Stimulated activated CD4-positive, alpha-beta T cell treated with anti-CD3 and anti-CD28 coated beads, Interleukin-15, amount 100 ng/mL, for 24 hours (primary cell): ENCODE measurements at regions not wholly inside any gene's neighbourhood (a gene's known extent, or its start where the extent isn't known, plus 50 kb on each side); places are given as distances from the start of the nearest gene placed in this dataset.
A peak's percentile ranks its signal among the peaks of the same experiment; 100 is the strongest.
"Not testable (repeated sequence)": the region's sequence is repeated elsewhere in the genome, so short reads cannot be mapped to it uniquely, and the experiment has no call there.

ENCODE experiments used
- DNase-seq: peaks from one replicate; pipeline ENCODE4 v3.0.0-alpha.2; 2020

DNA sequence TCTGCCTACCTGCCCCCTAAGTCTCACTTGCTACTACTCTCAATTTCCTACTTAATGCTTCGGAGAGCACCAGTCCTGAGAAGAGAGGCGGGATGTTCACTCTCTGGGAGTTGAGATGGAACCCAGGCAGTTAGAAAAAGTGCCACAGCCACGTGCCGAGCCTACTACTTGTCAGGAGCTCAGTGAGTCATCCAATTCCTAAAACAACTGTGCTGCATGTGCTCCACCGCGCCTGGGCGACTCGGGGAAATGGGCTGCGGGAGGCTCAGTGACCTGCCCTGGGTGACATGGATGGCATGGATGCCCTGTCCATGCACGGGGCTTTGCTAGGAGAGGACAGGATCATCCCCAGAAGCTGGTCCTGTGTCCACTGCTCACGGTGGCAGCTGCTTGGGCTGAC, 2884.2 kb downstream of the RPIA start:
- not testable (repeated sequence) for DNase-seq

DNA sequence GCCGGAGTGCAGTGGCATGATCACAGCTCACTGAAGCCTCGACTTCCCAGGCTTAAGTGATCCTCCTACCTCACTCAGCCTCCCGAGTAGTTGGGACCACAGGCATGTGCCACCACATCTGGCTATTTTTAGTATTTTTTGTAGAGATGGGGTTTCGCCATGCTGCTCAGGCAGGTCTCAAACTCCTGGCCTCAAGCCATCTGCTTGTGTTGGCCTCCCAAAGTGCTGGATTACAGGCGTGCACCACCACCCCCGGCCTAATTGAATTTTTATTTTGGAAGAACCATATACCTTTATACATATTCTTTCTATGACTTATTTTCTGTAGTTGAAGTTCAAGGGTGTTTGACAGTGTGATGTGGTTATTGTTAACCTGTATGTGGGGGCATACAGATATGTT, 2885.9 kb downstream of the RPIA start:
- not testable (repeated sequence) for DNase-seq

DNA sequence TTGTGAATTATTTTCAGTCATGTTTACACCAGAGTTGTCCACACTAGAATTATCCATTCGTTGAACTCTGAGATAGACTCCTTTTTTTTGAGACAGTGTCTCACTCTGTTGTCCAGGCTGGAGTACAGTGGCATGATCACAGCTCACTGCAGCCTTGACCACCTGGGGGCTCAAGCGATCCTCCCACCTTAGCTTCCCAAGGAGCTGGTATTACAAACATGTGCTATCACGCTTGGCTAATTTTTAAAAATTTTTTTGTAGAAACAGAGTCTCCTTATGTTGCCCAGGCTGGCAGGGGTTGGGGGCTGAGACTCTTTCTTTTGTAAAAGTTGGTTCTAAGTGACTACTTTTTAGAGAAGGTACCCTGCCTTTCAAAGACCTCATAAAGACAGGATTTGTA, 2887.2 kb downstream of the RPIA start:
- not testable (repeated sequence) for DNase-seq

DNA sequence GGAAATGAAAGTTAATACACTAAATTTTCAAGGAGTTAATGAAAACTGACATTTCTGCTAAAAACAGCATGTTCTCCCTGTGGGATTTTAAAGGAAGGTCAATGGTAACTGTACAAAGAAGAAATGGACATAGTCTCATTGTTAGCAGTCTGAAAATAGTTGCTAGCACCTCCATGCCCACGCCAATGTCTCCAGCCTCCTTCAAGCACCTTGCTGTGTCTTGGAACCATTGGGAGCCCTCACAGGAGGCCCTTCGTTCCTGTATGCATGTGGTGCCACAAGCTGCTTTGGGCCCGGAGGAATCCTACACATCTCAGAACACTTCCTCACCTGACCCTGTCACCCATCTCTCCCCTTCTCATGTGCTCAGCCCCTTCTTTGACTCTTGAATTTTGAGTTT, 2888.1 kb downstream of the RPIA start:
- not testable (repeated sequence) for DNase-seq

- not testable (repeated sequence) for DNase-seq
These were observed 2888.6 kb downstream of the RPIA start for GRCh38 chr2:91580043-91580442.

- DNase-seq: not testable (repeated sequence)
These were observed 2895.6 kb downstream of the RPIA start for GRCh38 chr2:91587098-91587497.

DNA sequence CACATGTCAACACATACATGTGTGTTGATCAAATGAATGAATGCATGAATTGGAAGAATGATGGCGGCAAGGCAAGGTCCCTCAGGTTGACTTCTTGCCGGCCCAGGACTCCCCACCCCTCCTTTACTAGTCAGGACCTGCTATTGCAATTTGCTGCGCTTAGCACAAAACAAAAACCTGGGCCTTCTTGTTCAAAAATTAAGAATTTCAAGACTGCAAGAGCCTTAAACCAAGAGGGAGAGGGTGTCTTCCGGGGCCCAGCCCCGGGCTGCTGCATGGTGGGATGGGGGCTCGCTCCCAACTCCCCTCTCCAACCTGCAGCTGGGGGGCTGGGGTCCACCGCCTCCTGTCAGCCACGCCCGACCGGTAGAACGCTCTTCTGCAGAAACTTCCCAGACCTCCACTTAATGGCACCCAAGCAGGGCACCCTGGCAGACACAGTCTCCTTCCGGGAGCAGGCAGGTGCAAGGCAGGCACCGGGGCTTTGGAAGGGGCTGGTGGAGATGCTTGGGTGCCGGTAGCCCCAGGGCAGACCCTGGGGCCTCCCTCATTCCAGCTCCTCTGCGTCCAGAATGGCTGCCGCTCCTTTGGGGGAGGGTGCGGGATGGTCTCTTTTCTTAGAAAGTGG, 2896.5 kb downstream of the RPIA start:
- DNase-seq: not testable (repeated sequence)

DNA sequence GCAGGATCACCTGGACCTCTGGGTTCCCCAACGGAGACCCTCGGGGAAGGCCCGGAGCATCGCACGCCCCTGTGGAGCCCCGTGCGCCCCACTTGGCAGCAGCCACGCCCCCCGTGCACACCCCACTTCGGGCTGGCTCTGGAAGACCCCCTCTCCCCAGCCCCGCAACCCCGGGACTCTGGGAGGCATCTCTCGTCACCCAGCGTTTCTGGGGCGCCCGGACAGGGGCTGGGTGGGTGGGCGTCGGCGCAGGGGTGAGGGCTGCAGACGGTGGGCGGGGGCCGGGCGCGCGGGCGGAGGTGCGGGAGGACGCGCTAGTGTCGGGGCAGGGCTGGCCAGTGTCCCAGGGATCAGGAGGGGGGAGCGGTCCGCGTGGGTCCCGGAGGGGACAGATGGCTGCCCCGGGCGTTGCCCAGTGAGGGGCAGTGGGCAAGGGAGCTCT, 2897.3 kb downstream of the RPIA start:
- not testable (repeated sequence) for DNase-seq

DNA sequence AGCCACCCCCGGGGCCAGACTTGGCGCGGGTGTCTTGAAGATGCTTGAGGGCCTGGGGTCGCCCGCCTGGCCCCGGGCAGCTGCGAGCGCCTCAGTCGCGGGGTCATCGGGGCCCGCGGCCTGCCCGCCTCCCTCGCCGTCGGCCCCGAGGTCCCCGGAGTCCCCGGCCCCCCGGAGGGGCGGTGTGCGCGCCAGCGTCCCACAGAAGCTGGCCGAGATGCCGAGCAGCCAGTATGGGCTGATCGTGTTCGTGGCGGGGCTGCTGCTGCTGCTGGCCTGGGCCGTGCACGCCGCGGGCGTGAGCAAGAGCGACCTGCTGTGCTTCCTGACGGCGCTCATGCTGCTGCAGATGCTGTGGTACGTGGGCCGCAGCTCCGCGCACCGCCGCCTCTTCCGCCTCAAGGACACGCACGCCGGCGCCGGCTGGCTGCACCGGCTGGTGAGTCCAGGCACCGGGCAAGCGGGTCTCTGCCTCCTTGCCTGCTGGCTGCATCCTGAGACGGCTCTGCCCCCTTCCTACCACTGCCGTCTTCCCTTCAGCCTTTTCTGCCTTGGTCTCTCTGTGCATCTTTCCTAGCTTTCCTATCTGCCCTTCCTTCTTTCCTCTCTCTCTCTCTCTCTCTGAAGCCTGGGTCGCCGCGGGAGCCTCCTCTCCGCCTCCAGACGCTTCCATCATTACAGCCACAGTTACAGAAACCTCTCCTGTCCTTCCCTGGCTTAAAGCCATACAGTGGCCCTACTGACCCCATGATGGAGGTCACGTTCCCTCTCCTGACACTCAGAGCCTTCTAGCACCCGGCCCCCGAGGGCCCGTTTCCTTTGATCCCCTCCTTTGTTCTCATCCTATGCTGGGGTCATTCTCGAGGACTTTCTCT, 2898.2 kb downstream of the RPIA start:
- DNase-seq: not testable (repeated sequence)

GRCh38 chr2:91590381-91590780, 2898.9 kb downstream of the RPIA start:
- not testable (repeated sequence) for DNase-seq

- not testable (repeated sequence) for DNase-seq
These were observed 2899.6 kb downstream of the RPIA start for GRCh38 chr2:91591066-91591465.

- not testable (repeated sequence) for DNase-seq
These were observed 2906.0 kb downstream of the RPIA start for GRCh38 chr2:91597436-91597835.

DNA sequence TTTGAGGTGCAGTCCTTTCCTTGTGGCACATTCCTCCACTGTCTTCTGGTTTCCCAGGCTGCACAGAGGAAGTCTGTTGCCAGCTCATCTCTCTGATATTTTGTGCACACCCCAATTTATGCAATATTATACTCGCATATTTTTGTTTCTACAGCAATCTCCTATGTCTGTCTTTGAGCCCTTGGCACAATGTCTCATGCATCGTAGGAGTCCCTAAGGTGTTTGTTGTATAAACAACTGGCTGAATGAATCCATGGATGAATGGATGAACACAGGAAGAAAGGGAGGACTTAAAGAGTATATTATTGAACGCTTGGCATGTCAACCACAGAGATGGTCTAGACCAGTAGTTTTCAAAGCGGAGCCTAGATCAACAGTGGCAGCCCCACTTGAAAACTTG, 2907.0 kb downstream of the RPIA start:
- DNase-seq: not testable (repeated sequence)

DNA sequence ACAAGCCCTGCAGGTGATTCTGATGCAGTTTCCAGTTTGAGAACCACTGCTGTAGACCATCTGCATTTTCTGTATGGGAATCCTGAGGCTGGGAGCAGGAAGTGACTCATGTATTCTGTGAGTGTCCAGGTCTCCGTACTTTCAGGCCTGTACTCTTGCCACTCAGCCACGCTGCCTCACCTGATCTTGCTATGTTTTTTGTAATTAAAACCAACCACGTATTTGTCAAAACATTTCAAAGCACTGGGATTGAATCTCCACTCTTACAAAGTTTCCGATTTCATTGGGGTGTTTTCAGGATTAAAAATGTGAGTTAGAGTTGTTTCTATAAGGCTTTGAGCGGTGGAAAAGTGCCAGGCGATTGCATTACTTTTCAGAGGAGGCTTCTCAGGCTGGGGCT, 2907.5 kb downstream of the RPIA start:
- not testable (repeated sequence) for DNase-seq

DNA sequence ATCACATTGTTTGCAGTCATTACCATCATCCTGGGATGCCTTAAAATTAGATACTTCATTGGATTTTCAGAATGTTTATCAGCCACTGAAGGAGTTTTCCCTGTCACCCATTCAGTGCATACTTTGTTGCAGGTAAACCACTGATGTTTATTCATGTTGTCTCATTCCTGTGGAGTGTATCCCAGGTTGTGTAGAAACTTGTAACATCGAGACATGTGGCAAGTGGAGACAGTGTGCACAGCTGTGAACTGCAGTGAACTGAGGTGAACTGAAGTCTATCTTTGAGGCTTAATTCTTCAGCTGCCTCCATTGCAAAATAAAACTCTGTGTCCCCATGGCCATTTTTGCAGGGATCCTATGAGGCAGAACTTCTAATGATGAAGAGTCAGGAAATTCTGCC, 2911.4 kb downstream of the RPIA start:
- DNase-seq: not testable (repeated sequence)

GRCh38 chr2:91603996-91604395, 2912.5 kb downstream of the RPIA start:
- DNase-seq: not testable (repeated sequence)

GRCh38 chr2:91604629-91605028, 2913.2 kb downstream of the RPIA start:
- DNase-seq: not testable (repeated sequence)

DNA sequence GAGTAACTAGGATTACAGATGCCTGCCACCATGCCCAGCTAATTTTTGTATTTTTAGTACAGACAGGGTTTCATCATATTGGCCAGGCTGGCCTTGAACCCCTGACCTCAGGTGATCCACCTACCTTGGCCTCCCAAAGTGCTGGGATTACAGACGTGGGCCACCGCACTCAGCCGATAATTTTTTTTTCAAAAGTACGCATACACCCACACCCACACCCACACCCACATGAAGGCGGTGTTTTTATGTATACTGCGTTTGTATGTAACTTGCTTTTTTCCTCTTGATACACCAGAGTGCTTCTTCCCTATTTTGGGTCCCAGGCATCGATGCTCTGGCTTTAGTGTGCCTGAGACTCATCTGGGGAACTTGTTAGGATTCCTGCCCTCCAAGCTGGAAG, 2932.3 kb downstream of the RPIA start:
- not testable (repeated sequence) for DNase-seq

GRCh38 chr2:91628471-91628870, 2937.0 kb downstream of the RPIA start:
- DNase-seq: not testable (repeated sequence)

DNA sequence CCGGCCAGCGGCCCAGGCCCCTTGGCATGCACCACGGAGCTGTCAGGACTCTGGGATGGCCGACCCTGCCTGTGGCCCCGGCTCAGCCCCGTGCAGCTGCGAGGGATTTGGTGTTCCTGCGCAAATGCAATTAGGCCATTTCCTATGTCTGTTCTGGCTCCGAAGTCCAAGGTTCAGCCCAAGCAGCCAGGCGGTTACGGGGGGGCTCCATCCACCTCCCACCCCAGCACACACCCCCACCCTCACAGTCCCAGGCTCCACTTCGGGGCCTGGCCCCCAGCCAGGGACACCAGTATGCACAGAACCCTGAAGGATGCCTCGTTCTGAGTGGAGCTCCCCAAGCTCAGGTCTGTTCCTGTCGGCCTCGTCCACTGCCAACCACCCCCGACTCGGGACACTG, 2965.7 kb downstream of the RPIA start:
- DNase-seq: not testable (repeated sequence)

- DNase-seq: not testable (repeated sequence)
These were observed 2966.9 kb downstream of the RPIA start for GRCh38 chr2:91658336-91658735.

GRCh38 chr2:91659189-91659916, 2967.9 kb downstream of the RPIA start:
- DNase-seq: not testable (repeated sequence)

DNA sequence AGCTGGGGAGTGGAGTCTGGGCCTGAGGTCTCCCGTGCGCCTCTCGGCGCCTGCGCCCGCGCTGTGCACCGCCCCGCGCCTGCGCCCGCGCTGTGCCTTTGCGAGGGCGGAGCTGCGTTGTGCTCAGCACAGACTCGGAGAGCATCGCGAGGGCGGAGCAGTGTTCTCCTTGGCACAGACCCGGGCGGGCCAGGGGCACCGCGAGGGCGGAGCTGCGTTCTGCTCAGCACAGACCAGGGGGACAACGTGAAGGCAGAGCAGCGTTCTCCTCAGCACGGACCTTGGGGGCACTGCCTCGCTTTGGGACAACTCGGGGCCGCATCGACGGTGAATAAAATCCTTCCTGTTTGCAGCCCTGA, 2968.4 kb downstream of the RPIA start:
- DNase-seq: peak; percentile 3
